ENCODE measurements at regions not wholly inside any gene's neighbourhood (a gene's known extent, or its start where the extent isn't known, plus 50 kb on each side); places are given as distances from the start of the nearest gene placed in this dataset.

DNA sequence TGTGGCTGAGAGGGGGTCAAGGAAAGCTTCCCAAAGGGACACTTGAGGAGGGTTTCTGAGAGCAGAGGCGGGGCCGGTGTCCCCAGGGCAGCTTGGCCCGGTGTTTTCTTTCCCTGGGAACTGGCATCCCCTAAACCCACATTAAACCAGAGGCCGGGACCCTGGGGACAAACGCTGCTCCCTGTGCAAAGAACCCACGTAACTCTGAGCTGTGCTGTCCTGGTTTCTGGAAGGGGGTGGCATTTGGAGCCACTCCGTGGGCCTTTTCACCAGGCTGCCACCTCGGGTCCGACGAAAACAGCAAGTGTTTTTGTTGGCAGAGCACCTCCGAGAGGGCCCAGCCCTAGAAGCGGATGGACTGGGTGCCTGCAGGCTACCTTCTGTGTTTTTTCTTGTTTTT is 100.2 kb upstream of the ANO1 start:
- no peak for DNase-seq

DNA sequence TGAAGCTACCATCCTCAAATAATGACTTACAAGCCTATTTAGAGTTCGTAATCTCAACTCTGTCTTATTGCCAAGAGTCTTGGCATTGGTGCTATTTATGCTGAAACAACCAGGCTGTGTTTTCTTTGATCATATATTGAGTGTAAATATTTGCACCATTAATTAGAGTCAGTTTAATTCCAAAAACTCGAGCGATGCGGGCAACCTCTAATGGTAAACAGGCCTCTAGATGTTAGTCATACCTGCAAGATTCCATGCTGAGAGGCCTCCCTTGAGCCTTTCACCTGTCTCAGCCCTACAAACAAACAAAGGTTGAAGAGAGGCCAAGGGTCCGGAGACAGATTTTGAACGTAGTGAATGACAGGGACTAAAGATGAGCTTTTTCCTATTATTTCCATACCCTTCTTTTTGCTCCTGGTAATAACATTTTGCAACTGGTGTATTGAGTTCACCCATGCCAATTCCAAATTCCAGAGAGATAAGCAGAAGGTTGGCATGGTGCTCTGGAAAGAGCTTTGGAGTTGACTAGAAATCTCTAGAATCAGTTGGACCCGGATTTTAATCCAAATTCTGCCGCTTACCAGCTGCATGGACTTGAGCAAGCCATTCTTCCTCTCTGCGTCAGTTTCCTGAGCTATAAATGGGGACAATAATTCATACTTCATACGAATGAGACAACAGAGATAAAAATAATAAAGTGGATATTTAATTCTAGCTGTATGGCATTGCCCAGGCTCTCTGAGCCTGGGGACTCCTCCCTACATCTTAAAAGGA is 99.1 kb upstream of the ANO1 start:
- DNase-seq: no peak

DNA sequence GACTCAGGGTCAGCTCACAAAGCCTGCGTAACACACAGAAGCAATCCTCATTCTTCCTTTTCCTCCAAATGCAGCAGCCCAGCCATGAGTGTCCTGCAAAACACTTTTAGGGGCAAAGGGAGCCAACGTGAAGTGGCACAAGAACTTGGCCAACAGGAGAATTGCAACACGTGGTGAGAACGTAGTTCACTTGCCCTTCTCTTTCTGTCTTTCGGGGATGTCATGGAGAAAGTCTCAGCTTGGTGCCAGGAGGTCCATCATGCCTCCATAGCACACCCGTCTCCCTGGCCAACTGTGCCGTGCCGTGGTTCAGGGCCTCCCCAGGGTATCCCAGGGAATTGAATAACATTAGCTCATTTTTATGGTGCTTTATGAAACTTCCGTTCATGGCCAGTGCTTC is 98.5 kb upstream of the ANO1 start:
- no peak for DNase-seq

DNA sequence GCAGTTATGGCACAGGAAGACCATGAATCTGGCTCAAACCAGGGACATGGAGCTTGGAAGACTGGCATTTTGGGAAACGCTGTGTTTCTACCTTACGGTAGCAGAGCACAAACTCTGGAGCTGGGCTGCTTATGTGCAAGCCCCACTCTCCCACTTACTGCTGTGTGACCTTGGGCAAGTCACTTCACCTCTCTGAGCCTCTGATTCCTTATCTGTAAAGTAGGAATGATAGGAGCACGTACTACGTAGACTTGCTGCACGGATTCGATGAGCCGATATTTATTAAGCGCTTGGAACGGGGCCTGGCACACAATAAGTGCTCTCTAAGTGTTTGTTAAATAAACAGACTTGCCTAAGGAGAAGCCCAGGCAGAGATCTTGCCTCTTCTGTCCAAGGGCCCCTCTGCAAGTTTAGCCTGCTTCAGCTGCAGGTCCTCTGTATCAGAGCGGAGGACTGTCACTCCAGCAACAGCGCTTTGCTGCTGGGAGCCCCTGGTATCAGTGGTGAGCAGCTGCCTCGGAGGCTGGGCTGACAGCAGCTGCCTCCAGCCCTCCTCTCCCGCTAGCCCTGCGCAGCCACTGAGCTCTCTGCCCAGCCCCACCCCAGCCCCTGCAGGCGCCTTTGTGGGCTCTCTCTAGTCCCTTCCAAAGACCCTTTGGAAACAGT is 96.9 kb upstream of the ANO1 start:
- no peak for DNase-seq

DNA sequence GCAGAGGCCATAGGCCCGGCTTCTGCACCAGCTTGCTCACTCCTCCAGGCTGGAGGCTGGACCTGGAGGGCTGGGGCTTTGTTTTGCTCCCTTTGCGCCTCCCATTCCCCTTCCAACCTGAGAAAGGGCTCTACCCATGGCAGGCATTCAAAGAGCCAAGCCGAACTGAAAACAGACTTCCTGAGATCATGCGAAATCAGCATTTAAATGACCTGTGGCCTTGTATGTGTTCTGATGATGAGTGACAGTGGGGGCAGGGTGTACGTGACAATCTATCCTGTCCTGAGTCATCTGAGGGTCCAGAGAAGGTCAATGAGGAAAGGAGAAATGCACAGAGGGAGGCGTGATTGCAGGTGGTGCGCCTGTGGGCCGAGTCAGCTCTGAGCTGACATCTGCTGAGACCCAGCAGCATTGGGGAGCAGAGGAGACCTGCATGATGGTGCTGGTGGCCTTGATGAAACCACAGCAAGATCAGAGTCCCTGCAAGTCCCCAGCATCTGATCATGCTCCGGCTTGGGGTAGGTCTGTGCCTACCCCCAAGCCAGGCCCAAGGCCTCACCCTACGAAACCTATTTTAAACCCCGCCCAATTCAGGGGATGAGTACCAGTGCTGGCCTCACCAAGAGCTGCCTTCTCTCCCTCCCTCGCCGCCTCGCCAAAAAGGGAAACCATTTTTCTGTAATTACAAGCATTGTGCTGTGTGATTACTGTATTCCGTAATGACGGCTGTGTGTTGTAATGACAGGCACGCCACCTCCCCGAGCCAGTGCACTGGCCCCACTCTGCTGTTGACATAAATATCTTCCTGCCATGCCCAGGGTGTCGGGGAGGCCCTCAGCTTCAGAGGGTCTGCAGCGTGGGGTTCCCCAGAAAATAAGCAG is 95.2 kb upstream of the ANO1 start:
- DNase-seq: no peak

DNA sequence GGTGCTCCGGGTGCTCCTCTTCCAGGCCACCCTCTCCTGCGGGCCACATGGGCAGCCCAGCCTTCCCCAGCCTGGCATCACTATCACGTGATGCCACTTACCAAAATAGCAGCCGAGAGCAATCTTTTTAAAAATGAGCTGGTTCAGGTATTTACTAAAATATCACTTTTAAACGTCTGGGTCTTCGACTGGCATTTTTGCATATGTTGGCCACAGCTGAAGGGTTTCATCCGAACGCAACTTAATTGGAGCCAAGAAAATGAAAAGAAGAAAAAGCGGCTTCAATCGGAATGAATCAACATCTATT is 94.6 kb upstream of the ANO1 start:
- DNase-seq: no peak

DNA sequence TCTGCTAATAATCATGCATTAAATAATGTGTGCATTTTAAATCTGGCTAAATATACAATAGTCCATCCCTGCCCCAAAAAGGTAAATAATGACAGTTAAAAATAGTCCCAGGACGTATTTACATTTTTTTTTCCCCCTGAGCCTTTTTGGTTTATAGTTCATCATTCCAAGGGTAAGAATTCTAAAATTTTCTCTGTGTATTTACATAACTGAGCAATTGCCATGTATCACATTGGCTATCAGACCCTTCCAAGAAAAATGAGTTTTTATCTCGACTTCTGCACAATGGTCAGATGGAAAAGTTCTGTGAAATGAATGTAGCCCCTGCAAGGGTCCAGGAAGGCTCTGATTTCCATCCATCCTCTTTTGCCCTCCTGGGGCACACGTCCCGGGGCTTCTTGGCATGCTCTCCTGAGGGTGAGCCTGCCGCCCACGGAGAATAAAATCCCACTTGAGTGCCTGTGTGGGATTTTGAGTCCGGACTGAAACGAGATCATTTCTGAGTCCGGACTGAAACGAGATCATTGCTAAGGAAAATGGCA is 94.1 kb upstream of the ANO1 start:
- no peak for DNase-seq

DNA sequence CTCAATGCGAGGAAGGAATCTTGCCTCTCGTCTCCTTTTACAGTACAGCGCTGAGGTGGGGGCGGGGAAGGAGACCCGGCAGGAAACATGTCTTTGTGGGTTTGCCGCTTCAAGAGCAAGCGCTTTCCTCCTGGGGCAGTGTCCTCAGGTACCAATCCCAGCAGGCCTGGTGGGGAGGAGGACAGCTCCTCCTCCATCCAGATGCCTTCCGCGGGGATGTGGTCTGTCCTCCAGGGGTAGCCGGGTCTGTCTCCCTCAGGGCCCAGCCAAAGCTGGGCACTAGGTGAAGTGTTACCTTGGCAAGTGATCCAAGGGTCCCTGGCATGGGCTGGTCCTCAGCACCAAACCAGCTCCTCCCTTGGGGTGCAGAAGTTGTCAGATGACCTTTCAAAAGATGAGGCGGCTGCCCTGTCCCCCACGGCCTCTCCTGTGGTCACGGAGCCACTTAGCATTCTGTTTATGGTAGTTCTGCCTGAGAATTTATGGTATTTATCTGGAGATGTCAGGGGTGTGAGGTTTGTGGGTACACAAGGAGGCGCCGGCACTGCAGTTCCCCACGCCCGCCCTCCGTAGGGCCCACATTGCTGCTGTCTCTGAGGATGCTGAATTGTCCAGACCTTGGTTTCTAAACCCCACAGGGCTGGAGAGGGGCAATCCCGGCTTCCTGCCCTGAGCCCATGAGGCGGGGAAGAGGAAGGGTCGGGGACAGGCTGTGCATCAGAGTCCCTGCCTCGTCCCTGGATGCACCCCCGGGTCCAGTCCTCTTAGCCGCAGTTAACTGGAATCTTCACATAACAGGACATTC is 93.5 kb upstream of the ANO1 start:
- no peak for DNase-seq

DNA sequence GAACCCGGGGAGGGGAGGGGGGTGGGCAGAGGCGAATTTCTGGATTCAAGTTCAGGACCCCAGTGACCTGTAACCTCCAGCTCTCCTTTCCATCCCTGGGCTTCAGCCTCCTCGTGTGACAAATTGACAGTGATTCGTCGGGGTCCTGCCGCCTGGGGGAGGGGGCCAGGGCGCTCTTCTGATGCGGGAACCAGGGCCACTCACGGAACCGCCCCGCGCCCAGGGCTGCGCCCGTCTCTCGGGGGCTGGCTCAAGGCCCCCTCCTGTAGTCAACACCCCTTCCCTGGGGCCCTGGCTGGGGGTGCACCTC is 92.8 kb upstream of the ANO1 start:
- DNase-seq: no peak

DNA sequence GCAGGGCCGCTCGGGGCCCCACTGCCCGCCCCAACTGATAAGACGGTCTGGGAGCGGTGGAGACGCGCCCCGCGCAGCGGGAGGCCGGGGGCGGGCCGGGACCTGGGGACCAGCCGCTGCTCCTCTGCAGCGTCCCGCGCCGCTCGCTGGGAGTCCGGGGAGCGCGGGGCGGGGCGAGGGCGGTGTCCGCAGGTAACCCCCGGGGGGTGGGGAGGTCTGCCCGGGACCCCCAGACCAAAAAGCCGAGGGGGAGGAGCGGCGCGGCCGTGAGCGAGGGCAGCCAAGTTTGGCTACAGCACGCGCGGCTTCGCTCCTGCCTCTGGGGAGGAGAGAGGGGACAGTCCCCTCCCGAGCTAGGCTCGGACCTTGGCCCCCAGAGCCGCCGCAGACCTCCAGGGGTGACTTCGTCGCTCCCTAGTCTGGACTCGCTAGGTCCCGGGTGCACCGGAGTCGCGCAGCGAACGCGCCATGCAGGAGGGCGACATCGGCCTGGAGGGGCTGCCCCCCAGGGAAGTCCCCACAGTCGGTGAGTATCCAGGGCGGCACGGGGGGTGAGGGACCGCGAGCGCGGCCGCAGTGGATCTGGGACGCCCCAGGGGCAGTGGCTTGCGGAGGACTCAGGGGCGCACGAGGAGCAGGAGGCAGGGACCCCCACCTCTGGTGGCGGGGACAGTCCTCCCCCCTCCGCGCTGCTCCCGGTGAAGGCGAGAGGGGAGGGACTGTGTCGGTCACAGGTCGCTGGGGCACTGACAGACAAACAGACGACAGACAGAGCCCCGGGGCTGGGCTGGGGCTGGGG is 92.3 kb upstream of the ANO1 start:
- DNase-seq: no peak

DNA sequence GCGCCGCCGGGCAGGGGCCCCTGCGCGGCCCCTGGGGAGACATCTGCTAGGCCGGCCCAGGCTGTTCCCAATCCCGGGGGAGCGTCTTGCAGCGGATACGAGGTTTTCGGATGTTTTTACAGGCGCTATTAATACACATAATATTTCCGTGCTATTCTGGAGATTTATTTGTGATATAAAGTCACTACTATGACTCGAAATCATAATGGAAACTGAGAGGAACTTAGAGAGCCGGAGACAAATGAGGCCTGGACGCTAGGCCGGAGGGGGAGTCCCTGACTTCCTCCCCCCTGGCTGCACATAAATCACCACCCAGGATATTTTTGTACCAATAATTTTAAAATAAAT is 91.7 kb upstream of the ANO1 start:
- no peak for DNase-seq

DNA sequence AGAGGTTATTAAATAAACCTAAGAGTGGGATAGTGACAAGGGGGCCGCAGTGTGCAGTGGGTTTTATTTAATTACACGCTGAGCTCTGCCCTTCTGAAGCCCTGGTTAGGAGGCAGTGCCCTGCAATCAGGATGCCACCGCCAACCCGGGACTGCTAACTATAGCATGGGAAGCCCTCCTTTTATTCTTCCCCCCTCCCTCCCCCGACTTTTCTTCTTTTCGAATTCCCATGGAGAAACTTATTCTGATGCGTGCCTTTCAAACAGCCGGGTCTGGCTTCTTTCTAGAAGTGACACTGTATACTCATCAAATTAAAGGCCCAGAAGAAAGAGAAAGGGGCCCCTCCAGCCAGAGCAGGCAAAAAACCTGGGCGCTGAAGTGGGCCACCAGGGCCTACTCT is 91.3 kb upstream of the ANO1 start:
- no peak for DNase-seq

DNA sequence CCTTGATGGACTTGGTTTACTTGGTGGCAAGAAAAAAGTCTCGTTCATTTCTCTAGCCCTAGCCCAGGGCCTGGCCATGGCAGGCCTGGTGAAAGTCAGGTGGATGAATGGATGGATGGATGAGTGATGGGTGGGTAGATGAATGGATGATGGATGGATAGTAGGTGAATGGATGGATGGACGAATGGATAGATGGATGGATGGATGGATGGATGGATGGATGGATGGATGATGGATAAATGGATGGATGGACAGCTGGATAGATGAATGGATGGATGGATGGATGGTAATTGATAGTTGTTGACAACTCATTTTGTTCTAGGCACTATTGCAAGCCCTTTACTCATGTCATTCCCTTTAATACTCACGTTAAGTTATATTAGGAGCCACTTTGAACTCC is 86.1 kb upstream of the ANO1 start:
- no peak for DNase-seq

DNA sequence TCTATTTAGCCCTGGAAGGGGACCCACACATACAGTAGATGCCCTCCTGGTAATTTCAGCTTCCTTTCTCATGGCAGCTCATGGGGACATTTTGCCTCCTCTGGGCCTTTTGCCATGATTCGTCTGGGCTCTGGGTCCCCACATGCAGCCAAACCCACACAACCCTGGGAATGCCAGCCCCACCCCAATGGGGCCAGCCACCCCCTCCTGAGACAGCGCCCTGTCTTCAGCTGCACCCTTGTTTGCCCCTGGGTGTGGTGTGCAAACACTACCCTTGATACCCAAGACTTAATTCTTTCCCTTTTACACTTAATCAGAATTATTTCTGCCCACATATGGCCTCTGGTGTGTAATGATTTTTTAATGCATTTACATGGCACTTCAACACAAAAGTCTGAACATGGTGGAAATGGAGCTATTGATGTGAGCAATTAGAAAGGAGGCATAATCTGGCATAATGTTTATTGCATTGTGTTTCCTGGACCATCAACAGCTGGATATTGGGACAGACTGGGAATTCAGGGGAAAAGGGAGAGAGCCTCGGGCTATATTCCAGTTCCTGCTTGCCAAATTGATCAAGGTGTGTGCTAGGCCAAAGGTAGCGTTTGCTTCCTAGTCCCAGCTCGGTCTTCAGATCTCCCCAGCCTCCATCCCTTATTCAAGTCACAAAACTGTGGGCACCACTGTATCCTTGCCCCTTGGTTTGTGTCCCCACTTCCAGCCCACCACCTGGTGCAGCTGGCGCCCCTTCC is 85.0 kb upstream of the ANO1 start:
- DNase-seq: no peak

DNA sequence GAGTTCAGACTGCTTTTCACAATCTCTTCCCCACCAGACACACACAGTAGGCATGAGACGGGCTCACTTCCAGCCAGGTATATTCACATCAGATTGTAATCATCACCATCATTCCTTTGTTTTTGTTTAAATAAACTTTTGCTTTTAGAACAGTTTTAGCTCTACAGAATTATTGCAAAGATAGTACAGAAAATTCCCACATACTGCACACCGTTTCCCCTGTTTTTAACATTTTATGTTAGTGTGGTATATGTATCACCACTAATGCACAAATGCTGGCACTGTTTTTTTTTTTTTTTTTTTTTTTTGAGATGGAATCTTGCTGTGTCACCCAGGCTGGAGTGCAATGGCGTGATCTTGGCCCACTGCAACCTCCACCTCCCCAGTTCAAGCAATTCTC is 83.3 kb upstream of the ANO1 start:
- DNase-seq: no peak

DNA sequence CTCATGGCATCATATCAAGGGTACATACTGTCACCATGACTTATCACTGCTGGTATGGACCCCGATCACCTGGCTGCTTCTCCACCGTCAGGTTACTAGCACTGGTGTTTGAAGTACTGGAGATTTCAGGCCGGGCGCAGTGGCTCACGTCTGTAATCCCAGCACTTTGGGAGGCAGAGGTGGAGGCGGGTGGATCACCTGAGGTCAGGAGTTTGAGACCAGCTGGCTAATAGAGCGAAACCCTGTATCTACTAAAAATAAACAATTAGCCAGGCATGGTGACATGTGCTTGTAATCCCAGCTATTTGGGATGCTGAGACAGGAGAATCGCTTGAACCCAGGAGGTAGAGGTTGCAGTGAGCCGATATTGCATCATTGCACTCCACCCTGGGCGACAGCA is 82.4 kb upstream of the ANO1 start:
- no peak for DNase-seq

DNA sequence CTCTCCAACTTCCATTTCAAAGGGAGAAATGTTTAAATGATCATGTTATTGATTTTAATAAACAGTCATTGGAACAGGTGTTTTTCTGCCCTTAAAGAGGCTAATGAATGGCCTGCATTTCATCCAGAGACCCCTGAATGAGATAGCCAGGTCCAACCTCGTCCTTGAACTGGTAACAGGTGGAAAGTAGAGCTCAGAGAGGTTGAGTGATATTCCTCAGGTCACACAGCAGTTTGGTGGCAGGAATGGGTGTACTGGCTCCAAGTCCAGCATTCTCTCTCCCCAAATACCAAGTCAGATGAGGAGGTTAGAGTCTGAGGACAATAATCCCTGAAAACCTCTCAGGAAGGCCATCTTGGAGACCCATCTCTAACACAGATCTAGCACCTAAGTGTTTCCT is 81.7 kb upstream of the ANO1 start:
- DNase-seq: no peak

DNA sequence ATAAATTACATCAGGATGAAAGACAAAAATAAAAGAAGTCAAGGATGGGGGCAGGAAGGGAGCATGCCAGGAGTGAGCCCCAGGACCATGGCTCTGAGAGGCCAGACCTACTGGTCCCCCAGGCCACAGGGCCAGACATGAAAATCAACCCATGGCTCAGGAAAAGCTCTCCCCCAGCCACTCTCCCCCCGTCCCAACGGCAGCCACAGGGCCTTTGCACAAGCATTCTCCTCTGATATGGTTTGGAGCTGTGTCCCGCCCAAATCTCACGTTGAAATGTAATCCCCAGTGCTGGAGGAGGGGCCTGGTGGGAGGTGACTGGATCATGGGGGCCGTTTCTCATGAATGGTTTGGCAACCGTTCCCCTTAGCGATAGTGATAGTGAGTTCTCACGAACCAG is 80.8 kb upstream of the ANO1 start:
- DNase-seq: no peak

DNA sequence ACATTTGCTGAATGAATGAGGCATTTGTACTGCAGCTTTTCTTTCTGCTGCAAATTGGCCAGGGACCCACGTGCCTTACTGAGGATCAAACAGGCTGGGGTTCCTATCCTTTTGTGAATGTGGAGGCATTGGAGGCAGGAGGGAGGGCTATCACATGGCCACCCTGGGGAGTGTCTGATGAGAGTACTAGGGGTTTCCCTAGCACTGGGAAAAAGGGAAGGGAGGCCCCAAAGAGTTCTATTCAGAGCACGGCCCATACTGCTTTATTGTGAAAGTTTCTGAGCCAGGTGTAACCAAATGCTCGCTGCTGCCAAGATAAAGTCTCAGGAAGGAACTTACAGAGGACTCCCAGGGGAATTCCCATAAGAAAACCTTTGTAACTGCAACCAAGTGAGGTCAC is 78.4 kb upstream of the ANO1 start:
- no peak for DNase-seq

DNA sequence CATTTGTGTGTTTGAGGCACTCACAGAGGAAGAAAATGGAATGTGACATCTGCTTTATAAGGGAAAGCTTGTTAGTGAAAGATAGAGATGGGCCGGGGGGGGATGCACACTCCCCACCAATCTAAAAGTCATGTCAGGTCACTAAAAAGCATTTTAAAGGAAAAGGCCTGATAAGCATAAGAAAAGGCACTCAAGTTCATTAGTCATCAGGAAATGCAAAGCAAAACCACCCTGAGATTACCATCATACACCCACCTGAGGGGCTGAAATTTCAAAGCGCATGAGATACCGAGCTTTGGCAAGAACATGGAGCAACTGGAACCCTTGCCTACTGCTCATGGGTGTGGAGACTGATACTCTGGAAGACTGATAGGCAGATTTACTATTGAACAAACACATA is 77.9 kb upstream of the ANO1 start:
- no peak for DNase-seq

DNA sequence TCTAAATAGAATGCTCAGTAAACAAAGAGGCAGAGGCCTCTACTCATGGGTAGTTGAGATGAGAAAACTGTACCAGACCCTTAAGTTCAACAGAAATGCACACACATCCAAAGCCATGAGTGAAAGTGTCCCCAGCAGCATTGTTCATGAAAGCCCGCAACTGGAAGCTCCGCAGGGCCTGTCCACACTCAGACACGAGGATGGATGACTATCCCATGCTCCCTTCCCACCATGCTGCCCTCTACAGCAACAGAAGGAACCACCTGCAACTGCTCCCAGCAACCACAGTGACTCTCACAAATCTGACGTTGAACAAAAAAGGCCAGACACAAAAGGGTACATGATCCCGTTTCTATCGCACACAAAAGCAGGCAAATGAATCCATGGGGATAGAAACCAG is 76.9 kb upstream of the ANO1 start:
- DNase-seq: no peak

DNA sequence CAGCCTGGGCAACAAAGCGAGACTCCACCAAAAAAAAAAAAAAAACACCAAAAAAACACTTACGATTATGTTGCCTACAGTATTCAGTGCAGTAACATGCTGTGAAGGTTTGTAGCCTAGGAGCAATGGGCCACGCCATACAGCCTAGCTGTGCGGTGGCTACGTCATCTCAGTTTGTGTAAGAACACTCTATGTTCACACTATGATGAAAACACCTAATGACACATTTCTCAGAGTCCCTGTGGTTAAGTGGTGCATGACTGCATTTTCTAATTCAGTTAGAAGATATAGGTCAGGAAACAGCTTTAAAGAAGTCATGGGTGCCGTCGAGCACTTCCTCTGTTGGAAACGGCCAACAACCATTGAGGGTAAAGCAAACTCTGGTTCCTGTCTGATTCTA is 75.7 kb upstream of the ANO1 start:
- DNase-seq: no peak
